Endothelial cell of hepatic sinusoid (primary cell): ENCODE measurements at regions not wholly inside any gene's neighbourhood (a gene's known extent, or its start where the extent isn't known, plus 50 kb on each side); places are given as distances from the start of the nearest gene placed in this dataset.

Source experiments
- in situ Hi-C: cut with HindIII; loops from 2 replicates; pipeline ENCODE4 v1.10.0; 2017; ENCODE audit warnings: low sequenced_read_pairs

DNA sequence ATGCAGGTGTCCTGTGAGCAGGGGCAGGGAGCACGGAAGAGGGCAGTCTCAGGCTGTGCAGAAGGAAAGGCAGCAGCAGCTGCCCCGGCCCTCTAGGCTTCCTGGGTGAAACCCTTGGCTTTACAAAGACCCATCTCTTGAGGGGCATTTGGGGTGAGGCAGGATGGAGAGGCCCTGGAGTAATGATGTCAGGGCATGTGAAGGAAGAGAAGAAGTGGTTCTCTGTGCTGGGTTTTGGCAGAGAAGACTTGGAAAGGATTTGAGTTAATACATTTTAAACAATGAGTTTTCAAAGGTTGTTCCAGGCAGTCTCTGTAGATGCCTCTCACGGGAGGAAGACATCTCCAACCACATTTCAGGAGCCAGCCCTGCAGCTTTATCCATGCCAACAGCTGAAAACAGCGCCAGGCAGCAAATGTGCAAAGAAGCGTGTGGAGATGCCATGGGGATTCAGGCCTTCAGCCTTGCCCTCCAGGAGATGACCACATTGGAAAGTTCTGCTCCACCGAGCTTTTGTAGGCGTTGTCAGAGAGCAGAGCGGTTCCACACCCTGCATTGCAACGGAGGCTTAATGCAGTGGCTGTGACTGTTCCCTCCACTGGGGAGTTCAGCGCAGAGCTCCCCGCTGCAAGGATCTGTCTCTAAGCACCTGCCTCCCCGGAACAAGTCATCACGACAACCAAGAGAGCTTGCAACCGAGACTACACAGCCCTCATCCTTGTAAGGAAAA is 322.8 kb downstream of the UQCRFS1 start:
- in situ Hi-C loops: no loop called here

DNA sequence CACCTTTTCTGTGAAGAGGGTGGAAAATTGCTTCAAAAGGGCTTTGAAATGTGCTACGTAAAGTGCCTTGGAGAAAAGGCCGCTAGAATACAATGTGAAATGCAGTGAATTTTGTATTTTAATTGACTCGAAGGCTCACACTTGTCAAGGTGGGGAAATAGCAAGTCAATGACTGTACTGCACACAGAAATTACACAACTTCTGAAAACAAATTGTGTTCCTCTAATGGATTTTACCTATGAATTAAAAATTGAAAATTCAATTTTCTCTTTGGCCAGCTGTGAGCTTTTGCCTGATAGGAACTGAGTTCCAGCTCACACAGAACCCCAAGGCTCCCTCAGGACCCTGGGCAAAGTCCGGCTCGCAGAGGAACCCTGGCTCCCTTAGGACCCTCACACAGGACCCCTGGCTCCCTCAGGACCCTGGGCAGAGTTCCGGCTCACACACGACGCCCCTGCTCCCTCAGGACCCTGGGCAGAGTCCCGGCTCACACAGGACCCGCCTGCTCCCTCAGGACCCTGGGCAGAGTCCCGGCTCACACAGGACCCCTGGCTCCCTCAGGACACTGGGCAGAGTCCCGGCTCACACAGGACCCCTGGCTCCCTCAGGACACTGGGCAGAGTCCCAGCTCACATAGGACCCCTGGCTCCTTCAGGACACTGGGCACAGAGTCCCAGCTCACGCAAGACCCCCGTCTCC is 324.9 kb downstream of the UQCRFS1 start:
- in situ Hi-C loops: no loop called here

DNA sequence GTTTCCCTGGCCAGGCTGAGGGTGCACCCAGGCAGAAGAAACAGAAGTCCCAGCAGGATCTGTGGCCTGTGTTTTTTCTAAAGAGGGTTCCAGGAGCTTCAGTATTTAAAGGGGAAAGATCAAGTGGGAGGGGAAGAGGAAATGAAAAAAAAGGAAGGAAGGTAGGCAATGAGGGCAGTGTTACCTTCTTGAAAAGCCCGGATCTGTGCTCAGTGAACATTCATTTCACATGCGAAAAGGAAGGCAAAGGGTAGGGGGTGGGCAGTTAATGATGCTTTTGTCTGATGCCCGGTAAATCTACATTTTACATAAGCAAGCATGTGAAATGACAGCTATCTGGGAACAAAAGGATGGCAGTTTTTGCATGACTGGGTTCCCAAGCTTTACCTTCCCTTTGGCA is 326.2 kb downstream of the UQCRFS1 start:
- in situ Hi-C loops: no loop called here

DNA sequence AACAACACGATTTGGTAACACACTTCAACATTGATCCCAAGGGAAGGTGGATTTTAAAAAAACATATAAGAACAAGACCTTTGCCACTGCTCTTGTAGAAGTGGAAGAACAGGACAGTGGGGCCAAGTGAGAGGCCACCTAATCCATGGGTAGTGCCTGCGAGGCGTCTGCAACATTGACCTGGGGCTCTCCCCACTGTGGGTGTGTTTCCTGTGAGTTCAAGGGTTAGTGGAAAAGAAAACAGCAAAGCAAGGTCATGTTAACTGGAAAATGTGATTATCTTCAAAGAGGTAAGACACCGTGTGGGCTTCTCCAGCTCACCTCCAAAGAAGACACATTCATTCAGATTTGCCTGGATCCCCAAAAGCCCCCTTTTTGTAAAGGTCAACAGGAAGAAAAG is 327.0 kb downstream of the UQCRFS1 start:
- in situ Hi-C loops: no loop called here

DNA sequence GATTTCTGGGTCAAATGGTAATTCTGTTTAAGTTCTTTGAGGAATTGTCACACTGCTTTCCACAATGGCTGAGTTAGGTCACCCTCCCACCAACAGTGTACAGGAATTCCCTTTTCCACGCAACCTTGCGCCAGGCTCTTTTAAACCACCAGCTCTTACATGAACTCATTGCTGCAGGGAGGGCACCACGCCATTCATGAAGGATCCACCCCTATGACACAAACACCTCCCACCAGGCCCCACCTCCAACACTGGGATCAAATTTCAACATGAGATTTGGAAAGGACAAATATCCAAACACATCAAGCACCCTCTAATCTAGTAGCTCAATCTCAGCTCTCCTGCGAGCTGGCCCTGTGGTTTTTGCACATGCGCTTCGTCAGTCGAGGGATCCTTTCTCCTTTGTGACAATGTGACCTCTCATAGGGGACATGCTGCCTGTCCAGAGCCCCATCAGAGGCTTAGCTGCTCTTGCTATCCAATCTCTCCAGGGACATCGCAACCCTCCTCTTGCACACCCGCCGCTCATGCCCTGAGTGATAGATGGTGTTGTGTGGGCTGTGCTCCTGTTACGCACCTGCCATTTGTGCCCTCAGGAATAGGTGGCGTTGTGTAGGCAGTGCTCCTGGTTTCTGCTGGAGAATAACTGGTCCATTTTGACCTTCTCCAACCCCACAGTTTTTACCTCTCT is 328.0 kb downstream of the UQCRFS1 start:
- in situ Hi-C loops: no loop called here

DNA sequence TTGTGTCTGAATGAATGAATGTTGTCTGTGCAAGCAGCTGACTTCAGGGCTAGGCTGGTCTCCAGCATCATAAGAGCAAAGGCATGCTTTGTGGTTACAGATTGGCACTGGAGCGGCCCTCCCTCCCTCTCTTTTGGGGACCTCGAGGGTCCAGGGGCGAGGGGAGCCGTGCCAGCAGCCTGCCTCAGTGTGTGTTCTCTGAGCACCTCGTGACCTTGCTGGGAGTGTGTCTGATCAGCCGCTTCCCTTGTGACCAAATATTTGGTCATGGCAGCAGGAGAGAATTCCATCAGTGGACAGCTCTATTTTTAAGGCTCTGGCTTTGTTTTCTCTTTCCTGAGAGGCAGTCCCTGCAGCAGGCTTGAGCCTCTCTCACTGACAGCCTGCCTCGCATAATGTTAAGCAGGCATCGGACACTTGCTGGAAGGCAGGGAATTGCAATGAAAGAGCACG is 329.7 kb downstream of the UQCRFS1 start:
- in situ Hi-C loops: no loop called here

DNA sequence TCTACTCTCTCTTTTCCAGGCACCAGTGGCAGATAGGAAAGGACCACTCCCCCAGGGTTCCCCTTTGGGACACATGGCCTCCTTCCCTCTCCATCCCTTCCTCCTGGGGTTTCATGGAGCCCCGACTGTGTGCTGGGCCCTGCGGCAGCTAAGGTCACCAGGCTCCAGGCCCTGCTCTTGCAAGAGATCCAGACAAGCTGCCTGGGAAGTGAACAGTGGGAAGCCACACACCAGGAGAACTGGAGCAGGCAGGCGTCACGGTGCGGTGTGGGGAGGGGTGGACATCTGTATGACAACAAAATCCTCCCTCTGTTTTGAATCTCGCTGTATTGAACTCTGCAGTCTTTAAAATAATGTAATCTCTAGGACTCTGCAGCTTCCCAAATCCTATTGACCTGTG is 330.1 kb downstream of the UQCRFS1 start:
- in situ Hi-C loops: no loop called here

DNA sequence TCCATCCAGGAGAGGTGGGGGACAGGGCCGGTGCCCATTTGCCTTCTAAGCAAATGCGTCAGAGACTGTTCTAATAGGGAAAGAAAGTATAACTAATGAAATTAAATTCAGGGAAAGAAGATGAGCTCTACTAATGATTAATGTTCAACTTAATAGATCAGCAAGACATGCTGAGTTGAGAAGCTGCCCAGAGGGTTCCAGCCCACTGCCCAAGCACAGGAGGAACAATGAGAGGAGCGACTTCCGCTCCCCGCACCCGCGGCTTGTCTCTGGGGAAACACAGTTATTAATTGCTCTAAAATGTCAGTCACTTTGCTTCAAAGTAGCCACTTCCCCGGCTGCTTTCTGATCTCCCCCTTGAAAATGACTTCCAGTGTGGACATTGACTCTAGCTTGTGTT is 331.3 kb downstream of the UQCRFS1 start:
- in situ Hi-C loops: no loop called here

DNA sequence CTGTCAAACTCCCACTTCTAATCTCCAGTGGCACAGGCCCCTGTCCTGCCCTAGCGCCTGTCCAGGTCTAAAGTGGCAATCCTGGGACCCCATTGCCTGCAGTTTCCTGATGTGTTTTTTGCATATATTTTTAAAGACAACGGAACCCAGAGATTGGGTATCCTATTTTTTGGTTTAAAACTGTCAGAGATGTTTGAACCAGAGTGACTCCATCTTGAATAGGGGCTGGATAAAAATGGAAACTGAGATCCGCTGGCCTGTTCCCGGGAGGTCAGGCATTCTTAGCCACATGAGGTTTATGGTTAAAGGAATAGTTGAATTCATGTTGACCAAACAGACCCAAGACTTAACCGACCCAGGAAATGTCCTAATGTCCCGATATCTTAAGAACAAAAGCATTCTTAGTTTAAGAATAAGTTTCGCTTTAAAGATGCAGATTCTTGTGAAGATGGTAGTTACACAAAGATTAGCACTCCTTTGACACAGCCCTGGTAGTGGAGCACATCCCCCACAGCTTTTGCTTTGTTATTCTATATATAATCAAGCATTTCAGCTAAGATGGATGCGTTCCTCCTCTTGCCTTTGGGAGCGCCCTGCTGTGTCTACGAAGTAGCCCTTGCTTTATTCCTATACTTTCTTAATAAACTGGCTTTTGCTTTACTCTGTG is 332.1 kb downstream of the UQCRFS1 start:
- in situ Hi-C loops: no loop called here

DNA sequence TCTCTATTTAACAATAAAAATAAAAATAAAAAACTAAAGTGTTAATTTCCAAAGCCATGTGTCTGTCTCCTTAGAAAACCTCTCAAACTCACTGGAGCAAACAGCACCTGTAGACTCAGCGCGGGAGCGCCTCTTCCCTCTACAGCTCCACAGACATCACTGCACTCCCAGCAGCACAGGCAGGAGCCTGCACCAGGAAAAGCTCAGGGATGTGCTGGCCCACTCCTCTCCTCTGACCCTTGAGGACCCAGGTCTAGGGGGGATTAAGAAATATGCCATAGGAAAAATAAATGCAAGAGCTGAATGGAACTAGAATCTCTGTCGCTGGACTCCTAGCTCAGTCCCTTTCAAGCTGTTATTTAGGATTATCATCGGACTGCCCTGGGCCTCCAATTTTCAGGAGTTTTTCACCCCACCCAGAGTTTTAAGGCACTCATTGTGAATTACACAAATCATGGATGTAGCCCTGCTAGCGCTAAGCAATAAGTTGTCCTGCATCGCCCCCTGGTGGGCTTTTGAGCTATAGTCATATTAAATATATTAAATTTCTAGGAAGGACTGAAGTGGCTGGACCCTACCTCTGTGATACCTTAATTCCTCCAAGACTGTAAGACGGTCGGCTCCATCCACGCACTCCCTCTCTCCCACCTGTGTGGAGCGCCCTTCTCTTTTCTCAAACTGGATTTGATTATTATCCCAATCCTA is 333.9 kb downstream of the UQCRFS1 start:
- in situ Hi-C loops: no loop called here

DNA sequence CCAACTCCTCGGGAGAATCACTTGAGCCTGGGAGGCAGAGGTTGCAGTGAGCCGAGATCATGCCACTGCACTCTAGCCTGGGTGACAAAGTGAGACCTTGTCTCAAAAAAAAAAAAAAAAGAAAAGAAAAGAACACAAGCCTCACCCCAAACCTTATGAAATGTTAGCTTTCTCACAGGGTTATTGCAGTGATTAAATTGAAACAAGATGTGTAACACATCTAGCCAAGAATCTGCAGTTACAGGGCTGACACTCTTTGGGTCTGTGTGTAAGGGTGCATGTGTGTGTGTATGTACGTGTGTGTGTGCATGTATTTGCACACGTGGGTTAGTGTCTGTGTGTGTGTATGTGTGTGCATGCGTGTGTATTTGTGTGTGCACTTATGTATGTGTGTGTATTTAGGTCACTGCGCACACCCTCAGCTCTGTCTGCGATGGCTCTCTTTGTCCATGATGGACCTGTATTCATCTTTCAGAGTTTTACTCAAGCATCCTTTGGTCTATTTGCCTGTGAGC is 336.3 kb downstream of the UQCRFS1 start:
- in situ Hi-C loops: no loop called here

DNA sequence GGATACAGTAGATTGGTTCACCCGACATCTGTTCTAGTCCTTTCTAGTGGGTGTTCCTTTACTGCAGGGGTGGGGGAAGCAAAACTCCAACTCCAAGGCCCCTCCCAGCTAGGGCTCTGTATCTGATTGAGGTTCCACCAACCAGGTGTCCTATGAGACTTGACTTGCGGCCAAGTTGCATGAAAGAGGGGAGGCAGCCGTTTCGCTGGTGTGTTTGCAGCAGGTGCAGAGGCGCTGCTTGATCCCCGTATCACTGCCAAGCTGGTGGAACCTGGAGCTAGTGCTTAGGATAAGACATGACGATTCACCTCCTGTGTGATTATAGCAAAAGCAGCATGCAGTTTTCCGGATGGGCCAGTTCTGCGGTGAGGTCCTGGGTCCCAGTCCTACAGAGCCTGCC is 338.2 kb downstream of the UQCRFS1 start:
- in situ Hi-C loops: no loop called here

DNA sequence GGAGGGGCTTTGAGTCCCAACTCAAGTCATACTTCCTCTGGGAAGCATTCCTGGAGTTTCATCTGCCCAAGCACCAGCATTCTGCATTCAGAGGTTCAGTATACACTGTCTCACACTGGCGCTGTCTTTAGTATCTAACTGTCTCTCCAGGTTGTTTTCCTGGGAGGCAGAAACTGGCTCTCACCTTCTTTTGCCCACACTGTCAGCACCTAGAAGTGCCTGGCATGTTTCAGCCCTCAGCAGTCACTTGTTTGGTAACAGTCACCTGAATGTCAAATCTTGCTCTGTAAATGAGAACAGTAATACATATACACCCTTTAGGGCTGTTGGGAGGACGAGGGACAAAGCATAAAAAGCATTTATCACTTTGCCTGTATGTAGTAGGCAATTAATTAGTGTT is 339.6 kb downstream of the UQCRFS1 start:
- in situ Hi-C loops: no loop called here

DNA sequence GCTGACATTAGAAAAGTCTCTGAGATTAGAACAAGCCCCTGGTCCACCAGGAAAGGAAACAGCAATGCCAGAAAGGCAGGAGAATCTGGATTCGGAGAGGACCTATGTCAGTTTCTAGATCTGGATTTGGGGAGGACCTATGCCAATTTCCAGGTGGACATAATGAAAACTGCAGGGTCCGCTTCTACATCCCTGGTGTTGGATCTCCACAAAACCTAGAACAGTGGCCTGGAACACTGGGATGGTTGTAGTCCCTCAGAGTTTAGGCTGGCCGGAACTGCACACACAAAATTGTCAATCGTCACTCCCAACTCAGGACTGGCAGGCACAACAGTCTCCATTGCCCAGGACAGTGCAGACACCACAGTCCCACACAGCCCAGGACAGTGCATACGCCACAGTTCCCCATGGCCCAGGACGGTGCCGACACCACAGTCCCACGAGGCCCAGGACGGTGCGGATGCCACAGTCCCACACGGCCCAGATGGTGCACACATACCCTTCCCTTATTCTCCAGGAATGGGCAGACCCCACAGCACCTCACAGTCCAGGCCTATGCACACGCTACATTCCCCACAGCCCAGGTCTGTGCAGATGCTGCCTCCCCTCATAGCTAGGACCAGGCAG is 341.7 kb downstream of the UQCRFS1 start:
- in situ Hi-C loops: no loop called here

DNA sequence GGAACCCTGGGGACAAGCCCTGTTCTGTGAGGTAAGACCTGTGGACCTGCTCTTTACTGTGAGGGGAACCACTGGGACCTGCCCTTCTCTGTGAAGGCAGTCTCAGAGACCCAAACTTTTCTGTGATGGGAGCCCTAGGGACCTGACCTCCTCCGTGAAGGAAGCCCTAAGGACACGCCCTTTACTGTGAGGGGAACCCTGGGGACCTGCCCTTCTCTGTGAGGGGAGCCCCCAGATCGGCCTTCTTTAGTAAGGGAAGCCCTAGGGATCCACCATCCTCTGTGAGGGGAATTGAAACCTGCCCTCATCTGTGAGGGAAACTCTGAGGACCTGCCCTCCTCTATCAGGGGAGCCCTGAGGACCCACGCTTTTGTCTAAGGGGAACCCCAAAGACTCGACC is 343.5 kb downstream of the UQCRFS1 start:
- in situ Hi-C loops: no loop called here

DNA sequence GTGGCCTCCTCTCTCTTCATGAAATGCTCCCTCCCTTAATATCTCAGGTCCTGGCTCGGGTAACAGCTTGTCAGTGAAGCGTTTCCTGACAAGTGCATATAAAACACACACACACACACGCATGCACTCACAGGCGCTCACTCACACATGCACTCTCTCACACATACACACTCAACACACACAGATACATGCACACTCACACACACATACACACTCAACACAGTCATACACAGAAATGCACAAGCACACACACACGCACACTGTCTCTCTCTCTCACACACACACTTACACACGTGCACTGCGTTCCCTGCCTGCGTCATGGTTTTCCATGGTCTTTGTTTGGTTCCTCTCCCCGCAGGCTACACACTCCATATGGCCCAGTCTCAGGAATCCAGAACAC is 344.1 kb downstream of the UQCRFS1 start:
- in situ Hi-C loops: no loop called here

DNA sequence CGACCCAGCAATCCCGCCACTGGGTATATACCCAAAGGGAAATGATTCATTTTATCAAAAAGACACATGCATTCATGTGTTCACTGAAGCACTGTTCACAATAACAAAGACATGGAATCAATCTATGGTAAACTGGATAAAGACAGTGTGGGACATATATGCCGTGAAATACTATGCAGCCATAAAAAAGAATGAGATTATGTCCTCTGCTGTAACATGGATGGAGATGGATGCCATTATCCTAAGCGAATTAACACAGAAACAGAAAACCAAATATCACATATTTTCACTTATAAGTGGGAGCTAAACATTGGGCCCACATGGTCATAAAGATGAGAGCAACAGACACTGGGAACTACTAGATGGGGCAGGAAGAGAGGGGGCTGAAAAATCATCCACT is 345.0 kb downstream of the UQCRFS1 start:
- in situ Hi-C loops: no loop called here

DNA sequence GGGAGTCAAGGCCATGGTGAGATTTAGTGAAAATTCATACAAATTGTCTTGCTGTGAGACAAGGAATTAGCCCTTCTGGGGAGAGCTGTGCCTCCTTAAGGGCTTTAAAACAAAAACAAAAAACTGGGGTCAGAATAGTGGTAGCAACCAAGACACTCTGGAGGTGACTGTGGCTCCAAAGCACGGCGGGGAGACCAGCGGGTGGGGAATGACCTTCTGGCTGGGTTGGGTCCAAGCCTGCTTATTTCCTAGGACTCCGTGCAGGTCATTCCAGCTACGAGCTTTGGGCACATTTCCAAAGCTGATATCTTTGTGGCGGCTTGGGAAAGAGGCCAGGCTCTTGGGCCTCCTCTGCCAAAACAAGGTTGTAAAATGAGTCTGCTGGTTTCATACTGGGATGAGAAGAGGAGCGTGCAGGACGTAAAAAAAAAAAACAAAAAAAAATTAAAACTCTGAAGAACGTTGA is 348.3 kb downstream of the UQCRFS1 start:
- in situ Hi-C loops: no loop called here

DNA sequence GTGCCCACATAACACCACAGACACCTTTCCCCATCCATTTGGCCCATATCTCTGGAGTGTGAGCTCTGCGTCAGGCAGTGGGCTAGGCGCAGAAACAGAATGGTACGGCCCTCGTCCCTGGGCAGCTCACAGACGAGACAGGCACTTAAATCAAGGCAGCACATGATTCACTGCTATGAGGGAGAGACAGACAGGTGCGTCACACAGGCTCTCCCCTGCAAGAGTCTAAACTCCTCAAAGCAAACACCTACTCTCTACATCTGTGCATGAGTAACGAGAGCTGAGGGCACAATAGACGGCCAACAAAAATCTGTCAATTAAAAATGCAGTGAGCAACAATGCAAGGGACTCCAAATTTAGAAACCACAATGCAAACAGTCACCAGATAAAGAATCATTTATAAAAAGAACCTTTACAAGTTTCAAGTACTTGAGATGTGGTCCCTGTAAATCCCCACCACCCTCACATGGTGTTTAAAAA is 348.9 kb downstream of the UQCRFS1 start:
- in situ Hi-C loops: no loop called here

DNA sequence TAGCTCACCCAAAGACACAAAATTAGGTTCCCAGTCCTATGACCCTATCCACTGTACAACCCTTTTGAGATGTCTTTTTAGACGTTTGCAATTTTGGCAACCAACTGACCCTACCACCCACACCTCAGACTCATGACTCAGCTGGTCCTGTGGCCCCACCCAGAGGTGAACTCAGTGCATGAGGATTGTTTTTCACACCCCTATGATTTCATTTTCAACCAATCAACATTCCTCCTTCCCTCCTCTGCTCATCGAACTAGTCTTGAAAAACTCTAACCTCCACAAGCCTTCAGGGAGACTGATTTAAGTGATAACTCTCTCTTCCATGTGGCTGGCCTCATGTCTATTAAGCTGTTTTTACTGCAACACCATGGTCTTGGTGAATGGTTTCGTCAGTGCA is 350.7 kb downstream of the UQCRFS1 start:
- in situ Hi-C loops: no loop called here
